Eye (tissue), 1 donor: ENCODE measurements at regions not wholly inside any gene's neighbourhood (a gene's known extent, or its start where the extent isn't known, plus 50 kb on each side); places are given as distances from the start of the nearest gene placed in this dataset.
A peak's percentile ranks its signal among the peaks of the same experiment; 100 is the strongest.
"Not testable (repeated sequence)": the region's sequence is repeated elsewhere in the genome, so short reads cannot be mapped to it uniquely, and the experiment has no call there.

ENCODE experiments used
- DNase-seq: peaks from one replicate; pipeline ENCODE4 v3.0.0-alpha.2; 2015

DNA sequence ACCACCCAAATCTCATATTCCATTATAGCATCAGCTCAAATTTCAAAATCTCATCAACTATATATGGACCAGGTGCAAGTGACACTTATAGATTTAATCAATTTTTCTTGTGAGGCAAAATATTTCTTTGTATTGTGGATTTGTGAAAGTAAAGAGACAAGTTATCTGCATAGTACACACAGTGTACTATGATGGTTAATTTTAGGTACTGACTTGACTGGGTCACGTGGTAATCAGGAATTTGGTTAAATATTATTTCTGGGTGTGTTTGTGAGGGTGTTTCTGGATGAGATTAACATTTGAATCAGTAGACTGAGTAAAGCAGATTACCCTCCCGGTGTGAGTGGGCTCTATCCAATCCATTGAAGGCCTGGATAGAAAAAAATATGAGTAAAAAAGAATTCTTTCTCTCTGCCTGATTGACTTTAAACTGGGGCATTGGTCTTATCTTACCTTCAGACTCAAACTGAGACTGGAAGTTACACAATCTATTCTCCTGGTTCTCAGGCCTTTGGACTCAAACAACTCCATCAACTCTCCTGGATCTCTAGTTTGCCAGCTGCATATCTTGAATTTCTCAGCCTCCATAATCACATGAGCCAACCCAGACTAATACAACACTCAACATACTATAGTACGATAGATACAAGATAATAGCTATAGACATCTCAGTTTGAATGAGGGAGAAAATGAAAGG lies 799.9 kb downstream of the NAP1L3 start:
- DNase-seq = not testable (repeated sequence)

- peak; percentile 45 for DNase-seq
Measured at GRCh38 chrX:92849998-92850397, 823.4 kb downstream of the NAP1L3 start.

DNA sequence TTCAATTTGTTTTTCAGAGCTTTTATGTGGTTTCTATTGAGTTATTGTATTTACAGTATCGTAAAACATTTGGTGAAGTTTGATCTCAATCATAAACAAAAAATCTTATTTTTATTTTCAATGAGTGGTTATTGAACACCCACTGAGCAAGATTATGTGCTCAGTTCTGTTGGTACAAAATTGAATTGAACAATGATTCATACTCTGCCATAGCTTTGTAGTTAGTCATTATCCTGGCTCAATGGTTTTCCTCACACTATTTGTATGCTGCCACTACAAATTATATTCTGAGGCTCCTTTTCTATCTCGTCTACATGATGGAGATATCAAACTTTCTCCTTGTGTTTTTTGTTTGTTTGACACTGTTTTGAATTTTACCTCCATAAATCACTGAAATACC lies 829.5 kb downstream of the NAP1L3 start:
- DNase-seq = not testable (repeated sequence)

DNA sequence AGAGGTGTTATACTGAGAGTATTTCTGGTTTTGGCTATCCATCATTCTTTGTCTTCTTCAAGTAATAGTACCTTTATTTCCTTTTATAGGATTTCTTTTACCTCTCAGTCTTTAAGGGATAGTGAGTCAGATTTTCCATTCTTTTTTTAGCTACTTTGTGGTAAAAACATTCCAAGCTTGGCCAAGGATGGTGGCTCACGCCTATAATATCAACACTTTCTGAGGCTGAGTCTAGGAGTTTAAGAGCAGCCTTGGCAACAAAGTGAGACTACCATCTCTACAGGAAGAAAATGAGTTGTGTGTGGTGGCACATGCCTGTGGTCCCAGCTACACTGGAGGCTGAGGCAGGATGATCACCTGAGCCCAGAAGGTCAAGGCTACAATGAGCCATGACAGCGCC lies 840.6 kb downstream of the NAP1L3 start:
- DNase-seq = not testable (repeated sequence)

GRCh38 chrX:92830083-92830482 lies 843.3 kb downstream of the NAP1L3 start:
- not testable (repeated sequence) for DNase-seq

- DNase-seq = not testable (repeated sequence)
Measured at GRCh38 chrX:92821580-92822152, 851.7 kb downstream of the NAP1L3 start.

DNA sequence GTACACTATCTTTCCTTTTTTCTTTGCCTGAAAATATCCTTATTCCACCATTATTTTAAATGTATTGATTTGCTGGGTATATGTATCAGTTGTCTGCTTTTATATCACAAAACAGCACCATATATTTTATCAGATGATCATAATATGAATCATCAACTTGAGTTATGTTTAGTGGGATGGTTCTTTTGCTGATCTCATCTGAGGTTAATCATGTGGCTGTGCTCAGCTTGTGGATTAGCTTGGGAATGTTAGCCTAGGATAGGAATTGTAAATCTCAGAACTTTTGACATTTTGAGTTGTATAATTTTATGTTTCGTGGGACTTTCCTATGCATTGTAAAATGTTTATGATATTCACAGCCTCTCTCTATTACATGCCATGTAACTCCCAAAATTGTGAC lies 881.3 kb downstream of the NAP1L3 start:
- not testable (repeated sequence) for DNase-seq

DNA sequence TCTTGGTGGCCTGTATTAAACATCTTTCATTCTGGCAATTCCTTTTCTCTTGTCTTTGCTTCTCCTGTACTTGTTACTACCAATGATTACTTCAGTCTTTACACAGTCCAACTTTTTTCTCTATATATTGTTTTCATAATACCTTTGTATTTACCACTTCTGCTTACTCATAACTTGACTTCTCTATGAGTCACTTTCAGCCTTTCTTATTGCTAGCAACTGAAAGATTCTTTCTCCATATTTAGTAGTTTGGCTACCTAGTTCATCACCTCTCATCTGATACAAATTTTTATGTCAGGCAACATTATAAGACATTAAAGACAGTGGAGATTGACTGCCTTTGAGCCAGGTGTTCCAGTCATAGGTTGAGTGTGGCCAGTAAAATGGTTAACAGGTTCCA lies 893.3 kb downstream of the NAP1L3 start:
- not testable (repeated sequence) for DNase-seq

GRCh38 chrX:92774016-92774415 lies 899.4 kb downstream of the NAP1L3 start:
- not testable (repeated sequence) for DNase-seq

DNA sequence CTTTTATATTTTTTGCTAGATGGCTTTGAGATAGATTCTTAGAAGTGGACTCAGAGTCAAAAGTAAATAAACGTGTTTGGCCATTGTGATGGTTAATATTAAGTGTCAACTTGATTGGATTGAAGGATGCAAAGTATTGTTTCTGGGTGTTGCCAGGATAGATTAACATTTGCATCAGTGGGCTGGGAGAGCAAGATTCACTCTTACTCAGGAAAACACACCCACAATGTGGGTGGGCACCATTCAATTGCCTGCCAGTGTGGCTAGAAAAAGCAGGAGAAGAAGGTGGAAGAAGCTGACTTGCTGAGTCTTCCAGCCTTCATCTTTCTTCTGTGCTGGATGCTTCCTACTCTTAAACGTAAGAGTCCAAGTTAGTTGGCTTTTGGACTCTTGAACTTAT lies 912.4 kb downstream of the NAP1L3 start:
- DNase-seq = not testable (repeated sequence)
